ENCODE measurements at regions not wholly inside any gene's neighbourhood (a gene's known extent, or its start where the extent isn't known, plus 50 kb on each side); places are given as distances from the start of the nearest gene placed in this dataset.

DNA sequence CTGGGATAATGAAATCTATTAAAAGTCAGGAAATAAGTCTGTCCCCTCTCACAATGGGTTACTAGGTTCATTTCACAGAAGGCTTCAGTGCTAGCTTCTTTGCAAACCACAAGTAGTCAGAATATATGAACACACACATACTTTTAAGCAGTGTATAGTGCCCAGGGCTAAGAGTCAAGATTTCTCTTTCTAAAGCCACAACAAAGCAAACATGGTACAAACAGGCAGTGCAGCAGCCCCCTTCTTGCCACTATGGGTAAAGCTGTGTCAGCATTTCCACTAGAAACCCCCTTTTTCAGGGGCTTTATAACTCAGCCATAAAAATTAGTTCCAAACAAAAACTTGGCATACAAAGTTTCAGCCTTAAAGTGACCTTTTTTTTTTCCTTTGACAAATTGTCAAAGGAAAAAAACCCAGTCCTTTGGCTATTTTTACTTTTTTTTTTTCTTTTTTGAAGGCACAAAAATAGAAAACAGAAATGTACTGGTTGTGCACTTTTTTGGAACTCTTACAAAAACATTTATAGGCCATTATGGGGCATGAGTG is 315.4 kb downstream of the LMO4 start:
- TF ChIP-seq POLR2A (IDR thresholded peaks at IDR 0.05): no peak
- no peak for TF ChIP-seq CTCF (IDR thresholded peaks at IDR 0.05)
- no peak for TF ChIP-seq EP300 (IDR thresholded peaks at IDR 0.05)
- no peak for TF ChIP-seq POLR2AphosphoS5 (IDR thresholded peaks at IDR 0.05)

Measured in suprapubic skin (tissue), 4 donors.